Motor neuron (in vitro differentiated cells): ENCODE measurements at regions not wholly inside any gene's neighbourhood (a gene's known extent, or its start where the extent isn't known, plus 50 kb on each side); places are given as distances from the start of the nearest gene placed in this dataset.

ENCODE experiments used
- ATAC-seq, 8 experiments: fragments of 200-7000 bp; cut with Tn5 transposase; replicated peaks in 6 of 8; 2 replicates each; pipeline ENCODE4 v1.8.0; 2021; ENCODE audit warnings: mild to moderate bottlenecking in 8 of 8, moderate library complexity in 8 of 8
- H3K27ac ChIP-seq, 2 donors: fragments of 250-450 bp; sonication (Bioruptor Pico); 2 replicates each; pipeline ENCODE4 v1.9.0; 2021; ENCODE audit warnings: antibody characterized with exemption in 2 of 2, mild to moderate bottlenecking in 2 of 2, moderate library complexity in 1 of 2
- H3K4me1 ChIP-seq, 2 donors: fragments of 250-450 bp; sonication (Bioruptor Pico); replicated peaks in 1 of 2; 2 replicates each; pipeline ENCODE4 v1.6.1; 2021; ENCODE audit warnings: antibody characterized with exemption in 2 of 2, mild to moderate bottlenecking in 2 of 2, moderate library complexity in 1 of 2
- H3K4me3 ChIP-seq, 5 donors: fragments of 250-450 bp; sonication (Bioruptor Pico); 2 replicates each; pipeline ENCODE4 v1.9.0; 2021; ENCODE audit warnings: antibody characterized with exemption in 5 of 5, mild to moderate bottlenecking in 5 of 5, moderate library complexity in 4 of 5
- WGBS, 10 experiments: fragments of 450-650 bp; shearing (Covaris generic); methylation state at CpG; one replicate each; pipeline ENCODE4 v1.0.0; 2022; 5-methylcytosine and 5-hydroxymethylcytosine counted together
- in situ Hi-C, 9 experiments: fragments of 400-800 bp; cut with MboI; loops; one replicate each; pipeline ENCODE4 v1.15.0; 2021; ENCODE audit warnings: low sequenced_read_pairs in 9 of 9, low pct_unique_long_range_greater_than_20kb in 2 of 9; ENCODE audit not compliant: unreplicated experiment in 9 of 9

DNA sequence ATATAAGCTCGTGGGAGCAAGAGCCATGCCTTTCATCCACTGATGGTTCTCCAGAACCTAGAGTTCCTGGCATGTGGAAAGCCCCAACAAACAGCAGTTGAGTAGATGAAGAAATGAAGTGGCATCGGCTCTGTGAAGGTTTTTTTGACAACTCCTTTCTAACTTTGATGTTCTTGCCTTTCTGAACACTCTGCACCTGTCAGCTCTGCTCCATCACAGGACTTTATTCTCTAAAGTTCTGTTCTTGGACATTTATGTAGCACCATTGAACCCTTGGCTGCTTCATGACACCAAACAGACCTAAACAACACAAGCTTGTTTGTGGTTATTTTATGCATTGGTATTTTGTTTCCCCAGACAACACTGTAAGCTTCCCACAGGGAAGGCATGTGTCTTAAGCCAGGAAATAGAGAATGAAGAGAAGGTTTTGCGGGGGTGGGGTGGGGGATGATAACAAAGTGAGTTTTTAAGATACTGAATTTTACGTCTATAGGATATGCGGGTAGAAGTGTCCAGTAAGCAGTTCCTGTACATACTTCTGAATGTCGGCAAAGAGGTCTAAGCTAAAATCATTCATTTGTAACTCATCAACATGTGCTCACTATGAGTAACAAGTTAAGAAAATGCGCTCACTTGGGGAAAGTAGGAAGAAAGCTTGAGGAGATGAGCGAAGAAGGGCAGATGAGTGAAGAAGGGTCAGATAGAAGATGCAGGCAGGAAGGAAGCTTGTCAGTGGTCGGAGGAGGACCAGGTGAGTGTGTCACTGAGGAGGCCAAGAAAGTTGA is 146.0 kb upstream of the PLEKHG7 start:
- in situ Hi-C loops, result loop anchor here in 7 of 9 experiments (25.0 kb wide), 5 partner anchors 395 to 1195 kb away; partner anchors contain the start of gene BTG1 (in 1 of the 7)
- Histone ChIP-seq H3K4me1 (no peaks in the 10 kb centered on the region), H3K4me3 (no peak overlapping the region), H3K27ac (no peak overlapping the region)
- ATAC-seq, result no peak
- 66 to 100% (median 78%) methylated on average over 2 to 9 of the region's 9 CpGs for WGBS, 10 experiments

DNA sequence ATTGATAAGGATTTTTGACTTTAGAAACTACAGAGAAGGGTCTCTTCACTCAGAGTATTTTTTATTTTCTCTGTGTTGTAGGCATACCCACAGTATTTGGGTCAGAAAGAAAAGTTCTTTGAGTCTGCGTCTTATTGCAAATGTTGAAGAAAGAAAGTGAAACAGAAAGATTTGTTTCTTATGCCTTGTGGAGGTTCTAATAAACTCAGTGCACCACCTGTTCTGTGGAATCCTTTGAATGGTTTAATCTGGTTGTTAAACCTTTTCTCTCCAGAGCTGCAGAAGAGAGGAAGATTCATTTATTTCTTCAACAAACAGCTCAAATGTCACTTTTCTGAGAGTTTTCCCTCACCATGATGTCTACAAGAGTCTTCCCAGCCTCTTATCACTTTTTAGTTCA is 146.6 kb upstream of the PLEKHG7 start:
- 80 to 100% (median 100%) methylated on average over 1 of the region's 1 CpG; no CpG with 5 or more reads in 2 of the 10 experiments for whole genome bisulfite sequencing, 10 experiments
- no peak for ATAC-seq
- Histone ChIP-seq H3K4me1 (no peaks in the 10 kb centered on the region), H3K4me3 (no peak overlapping the region), H3K27ac (no peak overlapping the region)
- in situ Hi-C loops, result loop anchor here in 7 of 9 experiments (25.0 kb wide), 5 partner anchors 394 to 1194 kb away; partner anchors contain the start of gene BTG1 (in 1 of the 7)

DNA sequence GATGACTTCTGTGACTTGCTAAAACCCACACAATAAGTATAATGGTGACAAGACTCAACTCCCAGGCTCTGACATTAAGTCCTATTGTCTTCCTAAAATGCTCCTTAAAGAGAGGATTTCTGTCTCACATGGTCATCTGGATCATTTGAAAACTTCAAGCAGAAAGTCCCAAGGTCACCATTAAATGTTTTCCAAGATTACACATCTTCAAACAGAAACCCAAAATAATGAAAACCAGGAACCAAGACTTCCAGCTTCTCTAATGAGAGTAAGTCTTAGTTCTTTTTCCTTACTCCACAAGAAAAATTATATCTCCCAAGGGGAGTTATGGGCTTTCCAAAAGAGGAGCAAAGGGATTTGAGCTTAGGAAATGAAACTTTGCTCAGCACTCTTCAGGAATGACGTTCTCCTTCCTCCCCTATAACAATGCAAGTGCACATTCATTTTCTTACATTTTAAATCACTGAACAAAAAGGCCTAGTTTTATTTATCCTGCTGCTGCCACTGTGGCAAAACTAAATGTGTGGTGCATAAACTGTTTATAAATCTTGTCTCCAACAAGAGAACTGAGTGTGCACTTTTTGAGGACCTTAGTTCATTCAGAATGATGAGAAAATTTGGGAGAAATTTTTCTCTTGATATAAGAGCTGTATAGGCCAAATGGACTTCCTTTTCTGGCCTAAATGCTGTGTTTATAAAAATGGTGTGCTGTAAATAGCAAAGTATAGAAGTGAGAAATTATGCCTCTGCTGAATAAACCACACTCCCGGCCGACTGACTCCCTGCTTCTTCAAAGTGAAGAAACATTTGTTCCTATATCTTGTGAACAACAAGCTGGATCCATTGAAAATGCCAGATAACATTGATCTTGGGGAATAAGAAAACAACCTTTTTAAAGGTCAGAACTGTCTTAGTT is 148.4 kb upstream of the PLEKHG7 start:
- in situ Hi-C loops, result loop anchor here in 7 of 9 experiments (25.0 kb wide), 5 partner anchors 392 to 1192 kb away; partner anchors contain the start of gene BTG1 (in 1 of the 7)
- WGBS, 10 experiments, result 57 to 100% (median 91%) methylated on average over 2 to 3 of the region's 3 CpGs; no CpG with 5 or more reads in 1 of the 10 experiments
- Histone ChIP-seq H3K4me3 (no peak overlapping the region), H3K27ac (no peak overlapping the region), H3K4me1 (no peaks in the 10 kb centered on the region)
- no peak for ATAC-seq

DNA sequence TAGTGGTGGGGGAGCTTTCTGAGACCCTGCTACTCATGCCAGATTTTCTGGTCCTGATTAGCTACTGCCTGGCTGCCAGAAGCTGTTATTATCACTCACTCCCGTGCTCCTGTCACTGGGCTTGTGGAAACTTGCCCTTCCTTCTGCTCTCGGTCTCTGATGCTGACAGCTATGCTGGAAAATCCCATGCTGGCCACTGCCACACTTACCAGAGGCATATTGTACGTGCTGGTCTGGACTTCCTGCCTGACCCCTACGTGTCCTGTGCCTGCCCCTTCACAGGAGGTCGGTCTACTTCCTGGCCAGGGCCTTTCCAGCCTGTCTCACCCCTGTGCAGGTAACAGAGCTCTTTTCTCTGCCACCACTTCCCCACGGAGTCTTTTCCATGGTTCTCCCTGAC is 149.4 kb upstream of the PLEKHG7 start:
- in situ Hi-C loops, result loop anchor here in 7 of 9 experiments (25.0 kb wide), 5 partner anchors 391 to 1191 kb away; partner anchors contain the start of gene BTG1 (in 1 of the 7)
- Histone ChIP-seq H3K4me1 (peaks cover 0 to 2% of the 10 kb centered on the region in 2 donors), H3K27ac (no peak overlapping the region), H3K4me3 (no peak overlapping the region)
- 41 to 100% (median 90%) methylated on average over 1 to 6 of the region's 6 CpGs; no CpG with 5 or more reads in 1 of the 10 experiments for WGBS, 10 experiments
- ATAC-seq, result no peak

DNA sequence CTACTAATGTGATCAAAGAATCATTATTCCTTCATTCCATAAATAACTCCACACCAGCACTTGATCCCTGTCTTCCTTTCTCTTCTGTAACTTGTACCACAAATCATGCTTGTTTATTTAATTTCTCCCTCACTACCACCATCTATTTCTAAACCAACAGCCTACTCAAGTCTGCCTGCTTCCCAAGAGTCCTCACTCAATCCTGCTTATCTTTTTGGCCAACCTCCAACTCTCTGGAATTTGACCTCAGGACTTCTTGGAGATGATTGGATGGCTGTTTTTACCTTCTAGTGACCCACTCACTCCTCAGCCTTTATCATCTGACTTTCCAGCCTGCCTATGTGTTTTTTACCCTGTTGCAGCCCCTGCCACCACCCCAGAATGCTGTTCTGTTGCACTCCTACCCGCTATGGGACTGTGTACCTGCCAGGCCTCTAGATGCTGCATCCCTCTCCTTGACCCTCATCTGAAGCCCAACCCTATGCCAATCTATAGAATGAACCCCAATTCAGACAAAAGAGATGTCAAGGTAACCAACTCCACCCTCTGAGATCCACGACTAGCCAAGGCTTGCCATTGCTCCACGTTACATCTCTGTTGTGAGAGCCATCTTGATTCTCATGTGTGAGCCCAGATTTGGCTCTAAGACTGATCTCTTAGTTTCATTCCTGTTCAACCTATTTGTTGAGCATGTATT is 150.2 kb upstream of the PLEKHG7 start:
- WGBS, 10 experiments, result 93 to 100% (median 100%) methylated on average over 1 to 3 of the region's 3 CpGs; no CpG with 5 or more reads in 6 of the 10 experiments
- peaks cover 7 to 9% of the 10 kb centered on the region in 2 donors for H3K4me1 ChIP-seq
- ATAC-seq, result no peak
- in situ Hi-C loops, result loop anchor here in 7 of 9 experiments (25.0 kb wide), 5 partner anchors 390 to 1190 kb away; partner anchors contain the start of gene BTG1 (in 1 of the 7)
- H3K4me3 ChIP-seq, result no peak overlapping the region
- H3K27ac ChIP-seq, result no peak overlapping the region

DNA sequence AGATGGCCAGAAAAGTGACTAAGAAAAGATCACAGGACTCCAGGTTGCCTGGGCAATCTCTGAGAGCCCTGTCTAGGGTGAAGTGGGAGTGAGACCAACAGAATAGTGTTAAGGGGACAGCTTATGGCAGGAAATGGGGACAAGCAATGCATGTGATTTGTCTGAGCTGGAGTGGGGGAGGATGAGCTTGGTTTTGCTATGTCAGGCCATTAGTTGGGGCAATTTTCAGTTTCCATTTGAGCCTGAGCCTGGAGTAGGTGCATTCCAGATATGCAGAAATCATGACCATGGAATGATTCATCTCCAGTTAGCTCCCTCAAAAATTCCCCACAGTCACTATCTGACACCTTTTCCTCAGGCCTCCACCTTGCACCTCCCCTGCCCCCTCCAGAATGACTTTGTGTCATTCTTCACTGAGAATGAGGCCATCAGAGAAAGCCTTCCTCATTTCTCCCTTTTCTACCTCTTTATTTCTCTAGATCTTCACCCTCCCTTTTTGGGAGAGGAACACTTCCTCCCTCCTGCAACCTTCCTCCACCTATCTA is 150.9 kb upstream of the PLEKHG7 start:
- ATAC-seq, result peak in 2 of 8 experiments; percentile 91
- in situ Hi-C loops, result loop anchor here in 7 of 9 experiments (25.0 kb wide), 5 partner anchors 390 to 1190 kb away; partner anchors contain the start of gene BTG1 (in 1 of the 7)
- H3K27ac ChIP-seq, result no peak overlapping the region
- H3K4me1 ChIP-seq, result peaks cover 7 to 9% of the 10 kb centered on the region in 2 donors
- H3K4me3 ChIP-seq, result no peak overlapping the region

DNA sequence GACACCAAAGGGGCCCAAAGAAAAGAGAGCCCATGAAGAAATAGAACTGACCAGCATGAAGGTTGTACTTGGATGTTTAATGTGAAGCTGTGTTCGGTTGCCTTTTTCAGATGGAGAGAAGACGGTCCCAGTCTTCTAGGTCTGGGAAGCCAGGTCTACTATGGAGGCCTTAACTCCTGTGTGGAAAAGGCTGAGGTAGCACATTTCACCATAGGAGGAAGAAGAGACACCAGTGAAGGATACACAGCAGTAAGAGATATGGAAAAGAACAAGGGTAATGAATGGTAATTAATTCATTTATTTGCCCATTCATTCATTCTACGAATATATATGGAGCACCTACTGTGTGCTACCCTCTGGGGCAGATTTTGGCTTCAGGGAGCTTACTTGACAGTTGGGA is 151.6 kb upstream of the PLEKHG7 start:
- no peak overlapping the region for H3K27ac ChIP-seq
- in situ Hi-C loops, result loop anchor here in 7 of 9 experiments (25.0 kb wide), 5 partner anchors 389 to 1189 kb away; partner anchors contain the start of gene BTG1 (in 1 of the 7)
- ATAC-seq, result no peak
- H3K4me1 ChIP-seq, result peaks cover 7 to 14% of the 10 kb centered on the region in 2 donors
- H3K4me3 ChIP-seq, result no peak overlapping the region
- 73 to 100% (median 95%) methylated on average over 1 to 3 of the region's 3 CpGs; no CpG with 5 or more reads in 1 of the 10 experiments for WGBS, 10 experiments

DNA sequence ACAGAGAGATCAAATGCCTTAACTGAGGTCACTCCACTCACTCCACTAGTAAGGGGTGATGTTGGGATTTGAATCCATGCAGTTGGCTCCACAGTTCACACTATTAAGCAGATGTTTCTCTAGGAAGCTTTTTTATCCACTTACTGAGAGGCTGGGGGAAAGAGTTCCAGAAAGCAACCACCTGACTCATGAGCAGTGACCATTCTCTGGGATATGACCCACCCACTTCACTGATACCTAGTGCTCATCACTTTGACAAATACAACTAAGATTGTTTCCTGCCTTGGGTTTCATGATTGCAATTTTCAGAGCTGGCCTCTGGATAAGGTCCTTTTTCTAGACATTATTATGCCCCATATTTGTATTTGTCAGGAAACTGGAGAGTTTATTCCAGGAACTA is 152.1 kb upstream of the PLEKHG7 start:
- Histone ChIP-seq H3K4me1 (peaks cover 7 to 14% of the 10 kb centered on the region in 2 donors), H3K4me3 (no peak overlapping the region), H3K27ac (no peak overlapping the region)
- ATAC-seq, result no peak
- in situ Hi-C loops, result loop anchor here in 7 of 9 experiments (25.0 kb wide), 5 partner anchors 388 to 1188 kb away; partner anchors contain the start of gene BTG1 (in 1 of the 7)

DNA sequence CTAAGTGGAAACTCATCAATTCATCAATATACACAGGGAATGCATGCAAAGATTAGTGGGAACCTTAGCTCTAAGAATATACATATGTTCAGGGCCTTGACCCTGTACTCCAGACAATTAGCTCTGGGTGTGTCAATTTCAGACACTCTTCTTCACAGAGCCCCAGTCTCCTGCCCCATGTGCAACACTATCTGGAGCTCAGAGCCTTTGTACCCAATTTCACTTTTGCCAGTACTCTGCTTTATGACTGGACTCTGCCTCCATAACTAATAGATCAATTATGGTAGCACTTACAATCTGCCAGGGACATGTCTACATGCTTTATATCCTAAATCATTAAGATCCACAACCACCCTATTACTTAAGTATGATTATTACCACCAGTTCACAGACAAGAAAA is 152.5 kb upstream of the PLEKHG7 start:
- ATAC-seq, result peak in 1 of 8 experiments; percentile 9
- H3K27ac ChIP-seq, result no peak overlapping the region
- peaks cover 7 to 14% of the 10 kb centered on the region in 2 donors for H3K4me1 ChIP-seq
- in situ Hi-C loops, result loop anchor here in 7 of 9 experiments (25.0 kb wide), 5 partner anchors 388 to 1188 kb away; partner anchors contain the start of gene BTG1 (in 1 of the 7)
- H3K4me3 ChIP-seq, result no peak overlapping the region

DNA sequence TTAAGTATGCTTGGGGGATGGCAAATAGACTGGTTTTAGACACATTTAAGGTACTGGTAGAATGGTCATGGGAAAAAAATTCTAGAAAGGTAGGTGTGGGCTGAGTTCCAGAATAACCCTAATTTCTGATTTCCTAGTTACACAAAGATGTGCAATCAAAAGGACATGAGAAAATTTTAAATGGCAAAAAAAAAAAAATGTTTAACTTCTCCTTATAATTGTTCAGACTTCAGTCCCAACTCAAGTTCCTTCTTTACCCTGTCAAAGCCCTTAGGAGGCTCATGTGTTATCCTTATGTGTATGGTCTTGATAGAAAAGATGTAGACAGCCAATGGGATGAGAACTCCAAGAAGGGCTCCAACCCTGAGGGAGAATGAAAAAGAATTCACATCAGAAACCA is 153.3 kb upstream of the PLEKHG7 start:
- ATAC-seq, result no peak
- Histone ChIP-seq H3K4me3 (no peak overlapping the region), H3K27ac (no peak overlapping the region), H3K4me1 (peaks cover 7 to 14% of the 10 kb centered on the region in 2 donors)
- in situ Hi-C loops, result no loop called here

DNA sequence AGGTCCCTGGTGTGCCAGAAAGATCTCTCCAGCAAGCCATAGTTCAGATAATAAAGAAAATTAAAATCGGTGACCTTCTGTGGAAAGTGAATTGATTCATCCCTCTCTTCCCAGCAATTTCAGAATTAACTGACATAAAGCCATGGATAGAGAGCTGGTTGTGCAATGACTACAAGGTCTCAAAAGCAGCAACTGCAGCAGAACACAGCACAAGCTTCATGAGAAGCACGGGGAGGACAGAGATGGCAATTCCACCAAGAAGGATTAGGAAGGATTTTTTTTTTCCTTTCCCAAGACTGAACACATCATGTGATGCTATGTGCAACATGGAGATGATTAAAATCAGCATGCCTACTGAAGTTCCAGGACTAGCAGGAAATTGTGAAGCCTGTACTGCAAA is 154.9 kb upstream of the PLEKHG7 start:
- Histone ChIP-seq H3K4me3 (no peak overlapping the region), H3K4me1 (peaks cover 7 to 14% of the 10 kb centered on the region in 2 donors), H3K27ac (peak overlapping the region in 1 of 2 donors; percentile 1)
- ATAC-seq, result peak in 5 of 8 experiments; percentile 12 to 73 (median 39)
- 0 to 100% (median 51%) methylated on average over 1 to 2 of the region's 2 CpGs; no CpG with 5 or more reads in 1 of the 10 experiments for WGBS, 10 experiments
- in situ Hi-C loops, result no loop called here

DNA sequence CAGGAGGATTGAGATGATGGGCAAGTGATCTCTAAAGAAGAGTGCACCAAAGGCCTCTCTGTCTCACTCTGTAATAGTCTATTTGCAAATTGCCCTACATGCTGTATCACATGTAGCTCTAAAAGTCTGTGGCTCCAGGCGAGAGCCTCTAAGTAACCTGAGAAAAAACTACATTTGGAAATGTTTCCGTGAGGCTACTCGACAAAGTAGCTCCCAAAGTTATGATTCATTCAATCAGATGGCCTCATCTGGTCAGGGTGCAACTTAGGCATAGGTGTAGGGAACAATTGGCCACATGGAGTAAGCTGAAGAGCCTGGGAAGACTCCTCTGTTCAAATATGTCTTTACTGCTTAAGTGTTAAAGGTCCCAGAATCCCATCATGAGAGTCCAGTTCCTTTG is 155.4 kb upstream of the PLEKHG7 start:
- in situ Hi-C loops, result no loop called here
- H3K27ac ChIP-seq, result no peak overlapping the region
- no peak for ATAC-seq
- peaks cover 7 to 14% of the 10 kb centered on the region in 2 donors for H3K4me1 ChIP-seq
- H3K4me3 ChIP-seq, result no peak overlapping the region
- WGBS, 10 experiments, result 60 to 96% (median 83%) methylated on average over 1 to 3 of the region's 3 CpGs; no CpG with 5 or more reads in 2 of the 10 experiments
